ENCODE measurements at regions not wholly inside any gene's neighbourhood (a gene's known extent, or its start where the extent isn't known, plus 50 kb on each side); places are given as distances from the start of the nearest gene placed in this dataset.
A peak's percentile ranks its signal among the peaks of the same experiment; 100 is the strongest.
"Not testable (repeated sequence)": the region's sequence is repeated elsewhere in the genome, so short reads cannot be mapped to it uniquely, and the experiment has no call there.

DNA sequence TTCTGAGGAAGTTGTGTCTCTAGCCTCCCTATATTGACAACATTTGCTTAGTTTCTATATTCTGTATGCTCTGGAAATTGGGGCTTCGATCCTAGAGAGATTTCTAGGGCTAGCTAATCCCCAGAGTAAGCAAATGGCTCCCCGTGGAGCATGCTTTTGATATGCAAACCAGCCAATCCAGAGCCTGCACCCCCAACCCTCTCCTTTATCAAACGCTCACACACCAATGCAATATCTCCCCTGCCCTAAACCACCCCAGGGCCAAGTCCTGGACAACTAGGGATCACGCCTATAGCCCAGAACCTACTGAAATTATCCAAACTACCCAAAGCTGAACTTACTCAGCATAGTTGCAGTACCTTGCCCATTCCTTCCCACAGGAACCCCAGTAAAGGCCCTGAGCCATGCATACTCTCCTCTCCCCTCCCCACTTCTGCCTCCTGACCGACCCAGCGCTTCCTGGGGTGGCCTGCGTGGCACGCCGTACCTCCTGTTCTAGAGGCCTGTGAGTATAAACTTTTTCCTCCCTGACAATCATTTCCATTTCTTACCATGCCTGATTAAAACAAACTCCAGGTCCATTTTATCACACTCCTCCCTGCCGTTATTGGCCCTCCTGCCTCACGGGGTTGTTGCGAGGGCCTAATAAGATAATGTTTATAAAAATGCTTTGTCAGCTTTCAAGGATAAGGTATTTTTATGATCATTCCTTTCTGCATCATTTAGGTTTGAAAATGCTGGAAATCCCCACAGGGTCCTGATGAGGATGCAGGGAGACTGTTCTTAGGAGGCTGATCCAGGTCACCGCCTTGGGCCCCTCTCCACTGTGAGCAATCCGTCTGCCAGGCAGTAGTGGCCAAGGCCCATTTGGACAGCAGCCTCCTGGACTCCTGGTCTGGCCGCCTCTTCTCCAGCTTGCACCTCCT is 102.7 kb downstream of the TENT5C start:
- DNase-seq: no peak

DNA sequence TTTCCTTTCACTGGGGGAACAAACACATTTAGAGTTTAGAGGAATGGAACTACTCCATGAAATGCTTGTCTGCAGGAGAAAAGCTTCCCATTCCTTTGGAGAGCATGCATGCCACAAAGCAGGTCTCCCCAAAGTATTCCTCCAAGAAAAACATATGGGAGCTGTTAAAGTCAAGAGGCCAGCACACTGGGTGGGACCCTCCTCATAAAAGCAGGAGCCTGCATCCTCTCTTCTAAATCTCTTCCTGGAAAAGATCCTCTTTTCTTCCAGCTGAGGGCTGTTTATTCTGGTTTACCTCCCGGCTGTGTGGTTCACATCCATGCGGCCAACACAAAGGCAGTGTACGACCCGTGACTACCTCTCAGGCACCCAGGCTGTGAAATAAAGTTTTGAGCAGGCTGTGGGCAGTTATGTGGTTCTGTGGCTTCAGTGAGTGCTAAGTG is 103.4 kb downstream of the TENT5C start:
- DNase-seq: no peak

DNA sequence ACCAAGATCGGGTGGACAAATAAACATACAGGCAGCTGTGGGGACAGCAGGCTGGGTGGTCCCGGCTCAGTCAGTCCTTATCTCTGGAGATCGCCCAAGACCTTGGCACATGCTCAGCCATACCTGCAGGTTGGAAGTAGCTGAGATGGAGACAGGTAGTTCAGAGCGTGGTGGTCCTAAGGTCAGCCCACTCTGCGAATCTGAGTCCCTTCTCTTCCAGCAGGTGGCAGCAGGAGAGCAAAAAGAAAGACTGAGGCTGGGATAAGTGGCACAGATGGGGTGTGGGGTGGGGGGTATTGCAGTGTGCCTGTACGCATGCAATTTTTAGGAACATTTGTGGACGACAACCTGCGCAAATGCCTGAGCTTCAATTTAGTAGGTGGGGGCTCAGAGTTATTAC is 104.9 kb downstream of the TENT5C start:
- DNase-seq: no peak

DNA sequence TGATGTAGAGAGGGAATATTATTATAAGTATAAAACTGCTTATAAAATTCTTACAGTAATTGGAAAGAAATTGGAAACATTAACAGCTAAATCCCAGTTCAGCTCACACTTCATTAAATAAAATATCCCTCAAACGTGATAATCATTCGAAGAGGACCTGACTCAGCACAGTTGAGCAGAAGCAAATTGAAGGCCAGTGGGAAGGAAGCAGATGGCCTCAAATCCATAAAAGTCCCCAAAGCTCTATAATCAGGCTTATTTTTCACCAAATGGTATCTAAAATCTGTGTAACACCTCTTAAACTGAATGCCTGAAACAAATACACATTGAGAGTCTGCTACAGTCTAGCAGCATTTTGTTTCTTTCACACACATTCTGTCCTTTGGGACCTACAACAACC is 106.8 kb downstream of the TENT5C start:
- DNase-seq: no peak

DNA sequence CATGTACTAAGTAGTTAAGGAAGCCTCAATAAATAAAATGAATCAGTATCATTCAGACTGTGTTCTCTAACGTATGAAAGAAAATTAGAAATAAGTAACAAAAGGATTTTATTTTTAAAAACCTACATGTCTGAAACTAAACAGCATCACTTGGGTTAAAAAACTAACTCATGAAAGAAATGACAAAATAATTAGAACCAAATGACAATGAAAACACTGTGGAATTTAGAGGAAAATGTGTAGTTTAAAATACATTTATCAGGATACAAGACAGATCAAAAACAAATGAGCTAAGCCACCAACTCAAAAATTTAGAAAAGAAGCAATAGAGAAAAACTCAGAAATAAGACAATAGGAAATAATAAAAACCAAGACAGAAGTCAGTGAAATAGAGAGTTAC is 108.7 kb downstream of the TENT5C start:
- DNase-seq: no peak

DNA sequence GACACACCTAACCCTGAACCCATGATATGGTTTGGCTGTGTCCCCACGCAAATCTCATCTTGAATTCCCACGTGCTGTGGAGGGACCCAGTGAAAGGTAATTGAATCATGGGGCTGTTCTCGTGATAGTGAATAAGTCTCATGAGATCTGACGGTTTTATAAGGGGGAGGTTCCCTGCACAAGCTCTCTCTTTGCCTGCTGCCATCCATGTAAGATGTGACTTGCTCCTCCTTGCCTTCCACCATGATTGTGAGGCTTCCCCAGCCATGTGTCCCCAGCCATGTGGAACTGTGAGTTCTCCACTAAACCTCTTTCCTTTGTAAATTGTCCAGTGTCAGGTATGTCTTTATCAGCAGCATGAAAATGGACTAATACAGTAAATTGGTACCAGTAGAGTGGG is 110.2 kb downstream of the TENT5C start:
- DNase-seq: not testable (repeated sequence)

DNA sequence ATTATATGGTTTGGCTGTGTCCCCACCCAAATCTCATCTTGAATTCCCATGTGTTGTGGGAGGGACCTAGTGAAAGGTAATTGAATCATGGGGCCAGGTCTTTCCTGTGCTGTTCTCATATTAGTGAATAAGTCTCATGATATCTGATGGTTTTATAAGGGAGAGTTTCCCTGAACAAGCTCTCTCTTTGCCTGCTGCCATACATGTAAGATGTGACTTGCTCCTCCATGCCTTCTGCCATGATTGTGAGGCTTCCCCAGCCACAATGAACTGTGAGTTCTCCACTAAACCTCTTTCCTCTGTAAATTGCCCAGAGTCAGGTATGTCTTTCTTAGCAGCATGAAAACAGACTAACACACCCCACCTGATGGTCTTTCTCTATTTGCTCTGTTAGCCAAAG is 112.1 kb downstream of the TENT5C start:
- not testable (repeated sequence) for DNase-seq

- DNase-seq: not testable (repeated sequence)
These were observed 112.7 kb downstream of the TENT5C start for GRCh38 chr1:117718596-117718995.

DNA sequence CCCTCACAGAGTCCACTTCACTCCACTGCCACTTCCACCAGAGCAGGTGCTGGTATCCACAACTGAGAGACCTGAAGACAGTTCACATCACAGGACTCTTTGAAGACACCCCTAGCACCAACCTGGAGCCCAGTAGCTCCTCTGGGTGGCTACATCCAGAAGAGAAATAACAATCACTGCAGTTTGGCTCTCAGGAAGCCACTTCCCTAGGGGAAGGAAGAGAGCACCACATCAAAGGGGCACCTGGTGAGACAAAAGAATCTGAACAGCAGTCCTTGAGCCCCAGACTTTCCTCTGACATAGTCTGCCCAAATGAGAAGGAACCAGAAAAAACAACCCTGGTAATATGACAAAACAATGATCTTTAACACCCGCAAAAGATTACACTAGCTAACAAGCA is 113.2 kb downstream of the TENT5C start:
- DNase-seq: no peak

GRCh38 chr1:117732065-117732797 is 126.4 kb downstream of the TENT5C start:
- DNase-seq: no peak

- no peak for DNase-seq
These were observed 127.1 kb downstream of the TENT5C start for GRCh38 chr1:117732956-117733355.

- DNase-seq: no peak
These were observed 128.6 kb downstream of the TENT5C start for GRCh38 chr1:117734403-117734802.

DNA sequence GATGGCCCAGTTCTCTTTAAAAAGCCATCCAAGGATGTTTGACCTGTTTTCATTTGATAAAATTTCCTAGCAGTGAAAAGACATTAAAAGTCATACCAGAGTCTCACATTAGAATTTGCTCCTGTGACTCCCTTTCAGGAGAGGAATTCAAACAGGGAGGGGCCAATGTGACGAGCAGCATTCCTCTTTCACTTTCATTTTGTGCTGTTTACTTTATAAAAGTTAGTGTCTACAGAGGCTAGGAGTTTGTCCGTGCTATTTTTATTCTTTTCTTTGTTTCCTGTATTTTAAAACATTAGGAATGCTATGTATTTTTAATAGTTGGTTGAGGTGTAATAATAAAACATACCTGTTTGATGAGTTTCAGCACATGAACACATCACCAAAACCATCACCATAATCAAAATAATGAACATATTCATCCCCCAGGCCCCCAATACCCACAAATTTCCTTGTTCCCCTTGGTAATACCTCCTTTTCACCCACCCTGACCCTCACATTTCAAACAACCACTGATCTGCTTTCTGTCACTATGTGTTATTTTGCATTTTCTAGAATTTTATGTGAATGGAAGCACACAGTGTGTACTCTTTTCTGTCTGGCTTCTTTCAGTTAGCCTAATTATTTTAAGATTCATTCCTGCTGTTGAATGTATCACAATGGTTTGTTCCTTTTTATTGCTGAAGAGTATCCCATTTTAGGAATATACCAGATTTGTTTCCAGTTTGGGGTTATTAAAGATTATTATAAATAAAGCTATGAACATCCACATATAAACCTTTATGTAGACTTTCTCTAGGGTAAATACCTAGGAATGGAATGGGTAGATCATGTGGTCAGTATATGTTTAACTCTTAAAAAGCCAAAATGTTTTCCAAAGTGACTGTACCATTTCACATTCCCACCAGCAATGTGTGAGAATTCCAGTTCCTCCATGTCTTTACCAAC is 129.5 kb downstream of the TENT5C start:
- DNase-seq: peak; percentile 23 to 24

- no peak for DNase-seq
These were observed 133.7 kb downstream of the TENT5C start for GRCh38 chr1:117739504-117739903.

GRCh38 chr1:117740496-117740895 is 134.6 kb downstream of the TENT5C start:
- no peak for DNase-seq

DNA sequence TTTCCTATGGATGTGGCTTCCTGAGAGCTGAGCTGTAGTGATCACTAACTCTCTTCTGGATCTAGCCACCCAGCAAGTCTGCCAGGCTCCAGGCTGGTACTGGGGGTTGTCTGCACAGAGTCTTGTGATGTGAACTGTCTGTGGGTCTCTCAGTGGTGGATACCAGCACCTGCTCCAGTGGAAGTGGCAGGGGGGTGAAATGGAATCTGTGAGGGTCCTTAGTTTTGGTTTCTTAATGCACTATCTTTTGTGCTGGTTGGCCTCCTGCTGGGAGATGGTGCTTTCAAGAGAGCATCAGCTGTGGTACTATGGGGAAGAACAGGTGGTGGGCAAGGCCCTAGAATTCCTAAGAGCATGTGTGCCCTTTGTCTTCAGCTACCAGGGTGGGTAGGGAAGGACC is 140.7 kb downstream of the TENT5C start:
- DNase-seq: not testable (repeated sequence)

GRCh38 chr1:117747605-117748004 is 141.8 kb downstream of the TENT5C start:
- DNase-seq: no peak

GRCh38 chr1:117751321-117751720 is 145.5 kb downstream of the TENT5C start:
- DNase-seq: no peak

DNA sequence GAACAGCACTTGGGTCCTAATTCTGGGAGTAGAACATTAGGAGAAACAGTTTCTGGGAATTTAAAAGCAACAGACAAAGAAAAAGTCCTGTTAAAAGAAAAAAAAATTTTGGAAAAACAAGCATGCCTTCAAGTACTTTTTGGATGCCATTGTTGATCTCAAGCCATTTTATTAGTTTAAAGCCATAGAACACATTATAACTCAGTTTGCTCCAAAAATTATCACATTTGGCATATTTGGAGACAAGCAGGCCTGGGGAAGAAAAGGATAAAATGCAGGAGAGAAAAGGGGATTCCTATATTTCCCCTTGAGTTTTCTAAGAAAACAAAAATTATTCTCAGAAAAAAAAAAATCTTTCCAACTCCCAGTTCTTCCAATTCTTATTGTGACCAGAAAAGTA is 146.8 kb downstream of the TENT5C start:
- DNase-seq: no peak

- DNase-seq: no peak
These were observed 147.4 kb downstream of the TENT5C start for GRCh38 chr1:117753232-117753631.

DNA sequence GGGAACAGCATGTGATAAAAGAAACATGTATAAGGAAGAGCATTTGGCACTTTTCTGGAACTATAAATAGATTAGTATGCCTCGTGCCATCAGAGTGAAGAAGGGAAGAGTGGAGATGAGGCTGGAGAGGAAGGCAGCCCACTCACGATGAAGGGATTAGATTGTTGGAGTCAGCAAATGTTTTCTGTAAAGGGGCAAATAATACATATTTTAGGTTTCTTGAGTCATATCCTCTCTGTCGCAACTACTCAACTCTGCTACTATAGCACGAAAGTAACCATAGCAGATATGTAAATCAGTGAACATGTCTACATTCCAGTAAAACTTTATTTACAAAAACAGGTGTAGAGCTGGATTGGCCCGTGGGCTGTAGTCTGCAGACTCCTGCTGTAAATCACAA is 147.8 kb downstream of the TENT5C start:
- DNase-seq: no peak

DNA sequence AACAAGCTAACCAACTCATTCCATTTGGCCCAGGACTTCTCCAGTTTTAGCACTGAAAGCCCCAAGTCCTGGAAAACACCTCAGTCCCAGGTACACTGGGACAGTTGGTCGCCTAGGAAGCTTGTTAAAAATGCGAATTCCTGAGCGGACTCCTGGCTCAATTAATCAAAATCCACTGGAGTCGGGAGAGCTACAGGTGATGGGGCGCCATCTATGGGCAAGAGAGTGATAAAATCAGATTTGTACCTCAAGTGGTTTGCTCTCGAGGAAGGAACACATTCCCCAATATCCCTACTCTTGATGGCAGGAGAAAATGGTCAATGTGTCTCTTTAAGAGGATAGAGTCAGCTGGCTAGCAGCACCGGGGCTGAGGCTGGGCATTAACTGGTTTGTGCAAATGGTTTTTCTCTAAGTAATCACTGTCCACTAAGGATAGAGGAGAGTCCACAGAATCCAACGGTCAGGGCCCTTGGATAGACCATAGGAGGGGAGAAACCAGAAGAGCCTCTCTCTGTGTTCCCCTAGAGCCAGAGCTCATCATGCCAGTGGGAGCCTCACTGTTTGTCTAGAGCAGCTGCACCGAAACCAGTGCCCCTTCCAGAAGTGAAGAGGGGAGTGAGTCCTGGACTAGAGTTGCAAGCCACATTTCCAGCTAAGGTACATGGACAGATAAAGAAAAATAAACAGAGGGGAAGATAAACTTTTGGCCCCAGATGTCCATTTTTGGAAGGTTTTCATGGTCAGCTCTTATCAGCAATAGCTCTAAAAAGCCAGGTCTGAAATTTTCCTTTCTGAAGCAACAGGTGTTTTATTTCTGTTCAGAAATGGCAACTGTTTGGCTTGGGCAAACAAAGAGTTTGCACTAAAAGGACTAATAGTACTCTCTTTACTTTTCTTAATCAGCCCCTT is 148.5 kb downstream of the TENT5C start:
- peak; percentile 27 to 29 for DNase-seq

All from activated CD4-positive, alpha-beta T cell treated with anti-CD3 and anti-CD28 coated beads, Interleukin-2, amount 50 U/mL, for 4 hours (primary cell).